Sciatic nerve (tissue), 2 donors: ENCODE measurements at regions not wholly inside any gene's neighbourhood (a gene's known extent, or its start where the extent isn't known, plus 50 kb on each side); places are given as distances from the start of the nearest gene placed in this dataset.

Experiments used
- ATAC-seq: fragments of 200-7000 bp; cut with Tn5 transposase; one replicate; pipeline ENCODE4 v1.9.1; 2020; ENCODE audit warnings: mild to moderate bottlenecking, moderate library complexity
- DNase-seq: peaks from one replicate; pipeline ENCODE4 v3.0.0-alpha.2; 2020; ENCODE audit warnings: low spot score
- intact Hi-C: fragments of 100-400 bp; cut with DNase I; formaldehyde crosslinking; loops from one replicate; pipeline ENCODE4 v1.14.2; 2022
- donor health status: DM: no; HTN: no; CAD: no.
- donor health status: DM: no; HTN: no; CAD: no.

- DNase-seq = no peak
- ATAC-seq = no peak
- intact Hi-C loops = no loop called here
Observed at GRCh38 chr6:156028335-156029131, 572.9 kb upstream of the NOX3 start.

- intact Hi-C loops = no loop called here
- DNase-seq (no peak), ATAC-seq (no peak)
Observed at GRCh38 chr6:156027248-156027626, 571.6 kb upstream of the NOX3 start.

- intact Hi-C loops = no loop called here
- no peak for DNase-seq
- ATAC-seq = peak; percentile 48
Observed at GRCh38 chr6:156026486-156027247, 571.0 kb upstream of the NOX3 start.

- no peak for DNase-seq
- ATAC-seq = no peak
- intact Hi-C loops = no loop called here
Observed at GRCh38 chr6:156024339-156024738, 568.7 kb upstream of the NOX3 start.

GRCh38 chr6:156021746-156022396 is 566.2 kb upstream of the NOX3 start:
- ATAC-seq (peak; percentile 91), DNase-seq (no peak)
- intact Hi-C loops = no loop called here

- intact Hi-C loops = no loop called here
- ATAC-seq (no peak), DNase-seq (no peak)
Observed at GRCh38 chr6:156017838-156018237, 562.2 kb upstream of the NOX3 start.

GRCh38 chr6:156016186-156016976 is 560.7 kb upstream of the NOX3 start:
- DNase-seq = no peak
- intact Hi-C loops = no loop called here
- ATAC-seq = no peak

GRCh38 chr6:156013155-156013554 is 557.5 kb upstream of the NOX3 start:
- peak; percentile 48 for ATAC-seq
- intact Hi-C loops = no loop called here
- no peak for DNase-seq

GRCh38 chr6:156009656-156010055 is 554.0 kb upstream of the NOX3 start:
- DNase-seq (no peak), ATAC-seq (no peak)
- intact Hi-C loops = no loop called here

GRCh38 chr6:156004796-156005195 is 549.2 kb upstream of the NOX3 start:
- intact Hi-C loops = no loop called here
- no peak for DNase-seq
- no peak for ATAC-seq

GRCh38 chr6:155996151-155996550 is 540.5 kb upstream of the NOX3 start:
- intact Hi-C loops = no loop called here
- DNase-seq (no peak), ATAC-seq (no peak)

GRCh38 chr6:155995281-155995680 is 539.6 kb upstream of the NOX3 start:
- intact Hi-C loops = no loop called here
- no peak for ATAC-seq
- no peak for DNase-seq

GRCh38 chr6:155994086-155994485 is 538.4 kb upstream of the NOX3 start:
- ATAC-seq (no peak), DNase-seq (no peak)
- intact Hi-C loops = no loop called here

- DNase-seq (no peak), ATAC-seq (peak; percentile 51)
- intact Hi-C loops = no loop called here
Observed at GRCh38 chr6:155993240-155993639, 537.6 kb upstream of the NOX3 start.

GRCh38 chr6:155985660-155986138 is 530.1 kb upstream of the NOX3 start:
- intact Hi-C loops = no loop called here
- ATAC-seq = peak; percentile 31
- DNase-seq = no peak

- intact Hi-C loops = no loop called here
- no peak for DNase-seq
- peak; percentile 94 for ATAC-seq
Observed at GRCh38 chr6:155980768-155981079, 525.1 kb upstream of the NOX3 start.

- DNase-seq (no peak), ATAC-seq (peak; percentile 53)
- intact Hi-C loops = no loop called here
Observed at GRCh38 chr6:155980014-155980767, 524.6 kb upstream of the NOX3 start.

GRCh38 chr6:155975506-155975905 is 519.9 kb upstream of the NOX3 start:
- intact Hi-C loops = no loop called here
- DNase-seq (no peak), ATAC-seq (no peak)
